Hepatocyte (in vitro differentiated cells): ENCODE measurements at regions not wholly inside any gene's neighbourhood (a gene's known extent, or its start where the extent isn't known, plus 50 kb on each side); places are given as distances from the start of the nearest gene placed in this dataset.

ENCODE experiments used
- CTCF ChIP-seq: fragments of 200-600 bp; sonication (generic); IDR thresholded peaks from 2 replicates; pipeline ENCODE4 v1.5.1; 2016; ENCODE audit warnings: antibody characterized with exemption, mild to moderate bottlenecking; ENCODE audit not compliant: poor library complexity
- EZH2 ChIP-seq: fragments of 200-600 bp; sonication (generic); IDR thresholded peaks from 2 replicates; pipeline ENCODE4 v1.6.1; 2016; ENCODE audit warnings: antibody characterized with exemption, mild to moderate bottlenecking, borderline replicate concordance

- no peak for TF ChIP-seq EZH2
- TF ChIP-seq CTCF, result no peak
Observed at GRCh38 chr21:32190493-32191144, 88.2 kb downstream of the MIS18A start.
